HG02943 (cell line): ENCODE measurements at regions not wholly inside any gene's neighbourhood (a gene's known extent, or its start where the extent isn't known, plus 50 kb on each side); places are given as distances from the start of the nearest gene placed in this dataset.

Experiments used
- ATAC-seq: cut with Tn5 transposase; IDR thresholded peaks from one replicate; pipeline ENCODE4 v1.9.1; 2021; ENCODE audit warnings: mild to moderate bottlenecking, low read depth, moderate library complexity; ENCODE audit not compliant: unreplicated experiment

DNA sequence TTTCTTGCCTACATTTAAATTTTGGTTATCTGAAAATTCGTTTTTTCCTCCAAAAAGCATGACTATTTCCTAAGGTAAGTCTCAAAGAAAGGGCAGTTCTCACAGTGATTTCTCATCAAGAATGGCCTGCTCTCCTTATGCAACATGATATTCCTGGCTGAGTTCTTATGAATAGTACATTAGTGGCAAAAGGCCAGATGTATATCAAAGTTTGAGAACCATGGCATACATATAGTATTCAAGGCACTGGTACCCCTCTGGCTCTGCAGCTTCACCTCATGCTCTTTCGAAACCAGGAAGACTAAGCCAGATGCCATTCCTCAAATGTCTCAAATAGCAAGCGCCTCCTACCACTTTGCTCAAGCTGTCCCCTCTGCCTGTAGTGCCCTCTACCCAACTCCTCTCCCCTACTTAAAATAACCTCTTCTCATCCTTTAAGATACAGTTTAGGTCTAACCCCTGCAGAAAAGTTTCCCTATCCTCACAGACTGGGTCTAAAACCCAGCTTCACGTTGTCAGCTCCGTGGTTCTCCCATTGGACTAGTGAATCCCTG lies 280.3 kb downstream of the HACE1 start:
- no peak for ATAC-seq

DNA sequence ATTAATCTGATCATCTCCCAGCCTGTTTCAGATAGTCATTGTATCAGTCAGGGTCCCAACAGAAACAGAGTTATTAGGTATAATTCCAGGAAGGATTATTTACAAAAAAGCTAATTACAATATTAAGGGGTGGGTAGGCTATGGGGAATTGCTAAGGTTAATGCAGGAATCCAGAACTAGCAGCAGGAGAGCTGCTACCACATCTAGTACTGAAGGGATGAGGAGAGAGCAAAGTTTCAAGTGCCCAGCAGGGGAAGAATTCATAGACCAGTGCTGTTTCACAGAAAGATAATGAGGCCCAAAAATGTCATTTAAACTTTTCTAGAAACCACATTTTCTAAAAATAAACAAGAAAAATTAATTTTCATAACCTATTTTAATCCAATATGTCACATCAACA lies 284.2 kb downstream of the HACE1 start:
- ATAC-seq: no peak

DNA sequence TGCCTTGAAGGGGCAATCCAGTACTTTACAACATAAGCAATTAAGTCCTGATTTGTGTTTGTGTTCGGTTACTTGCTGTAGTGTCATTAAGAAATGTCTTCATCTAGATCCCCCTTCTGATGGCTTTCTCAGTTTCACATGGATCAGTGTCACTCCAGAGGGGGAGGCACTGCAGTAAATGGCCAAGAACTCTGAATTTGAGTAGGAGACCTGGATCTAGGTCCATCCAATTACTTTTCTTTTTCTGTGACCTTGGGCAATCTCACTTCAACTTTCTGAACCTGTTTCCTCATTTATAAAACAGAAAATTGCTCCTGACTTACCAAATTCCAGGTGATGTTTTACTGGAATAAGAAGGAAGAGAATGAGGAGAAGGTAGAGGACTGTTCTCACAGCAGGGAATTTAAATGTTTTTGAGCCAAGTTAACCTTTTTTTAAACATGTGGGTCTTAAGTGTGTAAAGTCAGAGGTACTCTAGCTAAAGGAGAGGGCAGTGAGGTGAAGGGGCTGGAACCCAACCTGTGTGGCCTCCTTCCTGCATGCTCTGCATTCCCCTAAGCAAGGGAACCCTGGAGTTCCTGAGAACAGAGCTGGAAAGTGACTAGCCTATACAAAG lies 285.5 kb downstream of the HACE1 start:
- ATAC-seq: no peak

DNA sequence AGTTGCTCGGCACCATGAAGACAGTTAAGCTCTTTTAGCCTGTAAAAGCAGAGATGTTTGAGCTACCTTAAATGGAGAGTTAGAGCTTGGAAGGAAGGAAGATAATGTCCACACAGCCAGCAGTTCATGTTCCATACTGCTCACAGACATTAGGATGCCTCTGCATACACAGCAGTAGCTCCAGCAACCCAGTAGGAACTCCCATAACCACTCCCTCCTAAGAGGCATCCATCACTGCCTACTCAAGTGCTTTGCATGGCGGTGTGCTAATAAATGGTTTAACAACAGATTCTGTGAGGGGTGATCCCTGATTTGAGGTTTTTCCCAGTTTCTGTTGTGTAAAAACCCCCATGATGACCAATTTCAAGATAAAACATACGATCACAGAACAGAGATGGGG lies 286.4 kb downstream of the HACE1 start:
- no peak for ATAC-seq

DNA sequence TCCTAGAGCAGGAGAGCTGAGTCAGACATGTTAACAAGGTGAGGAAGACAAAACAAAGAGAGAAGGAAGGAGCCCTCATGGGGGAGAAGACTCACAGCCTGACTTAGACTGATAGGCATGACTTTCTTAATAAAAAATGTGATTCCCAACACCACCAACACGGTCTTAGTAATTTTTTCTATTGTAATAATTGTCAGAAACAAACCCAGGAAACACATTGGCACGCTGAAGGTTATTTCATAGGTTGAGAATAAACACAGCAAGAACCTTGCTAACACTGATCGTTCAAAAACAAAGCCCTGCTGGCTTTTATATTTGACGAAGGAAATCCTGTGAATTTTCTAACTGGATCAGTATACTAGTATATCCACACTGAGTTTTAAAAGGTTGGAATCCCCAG lies 286.8 kb downstream of the HACE1 start:
- ATAC-seq: no peak

DNA sequence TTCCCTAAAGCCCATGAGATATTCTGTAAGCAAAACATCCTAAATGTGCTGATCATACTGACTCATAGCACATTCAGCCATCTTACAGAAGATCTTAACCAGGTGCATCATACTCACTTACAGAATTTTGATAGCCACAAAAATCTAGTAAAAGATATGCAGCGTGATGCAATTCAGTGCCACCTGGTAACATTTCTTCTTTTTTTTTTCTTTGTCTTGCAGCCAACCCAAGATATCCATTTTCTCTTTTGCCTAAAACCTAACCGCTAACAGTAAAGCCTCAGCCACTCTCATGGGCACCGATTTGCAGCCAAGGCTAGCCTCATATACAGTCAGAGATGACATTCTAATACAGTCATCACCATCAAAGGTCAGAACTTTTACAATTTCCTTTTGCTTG lies 293.3 kb downstream of the HACE1 start:
- ATAC-seq: no peak

DNA sequence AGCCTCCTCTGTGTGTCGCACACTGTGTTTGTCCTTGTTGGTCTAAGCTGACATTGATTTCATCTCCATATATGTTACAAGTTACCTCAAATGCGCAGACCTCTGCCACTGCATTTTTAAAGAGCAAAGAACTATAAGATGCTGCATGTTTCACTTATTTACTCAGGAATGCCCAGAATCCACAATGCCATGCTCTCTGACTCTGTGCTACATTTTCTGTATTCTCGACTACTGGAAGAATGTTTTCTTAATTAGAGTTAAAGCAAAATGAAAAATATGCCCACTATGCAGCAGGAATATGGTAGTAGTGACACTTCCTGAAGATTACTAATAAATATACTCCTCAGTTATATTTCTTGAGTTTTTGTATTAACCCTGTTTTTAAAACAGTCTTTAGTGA lies 296.4 kb downstream of the HACE1 start:
- ATAC-seq: no peak

DNA sequence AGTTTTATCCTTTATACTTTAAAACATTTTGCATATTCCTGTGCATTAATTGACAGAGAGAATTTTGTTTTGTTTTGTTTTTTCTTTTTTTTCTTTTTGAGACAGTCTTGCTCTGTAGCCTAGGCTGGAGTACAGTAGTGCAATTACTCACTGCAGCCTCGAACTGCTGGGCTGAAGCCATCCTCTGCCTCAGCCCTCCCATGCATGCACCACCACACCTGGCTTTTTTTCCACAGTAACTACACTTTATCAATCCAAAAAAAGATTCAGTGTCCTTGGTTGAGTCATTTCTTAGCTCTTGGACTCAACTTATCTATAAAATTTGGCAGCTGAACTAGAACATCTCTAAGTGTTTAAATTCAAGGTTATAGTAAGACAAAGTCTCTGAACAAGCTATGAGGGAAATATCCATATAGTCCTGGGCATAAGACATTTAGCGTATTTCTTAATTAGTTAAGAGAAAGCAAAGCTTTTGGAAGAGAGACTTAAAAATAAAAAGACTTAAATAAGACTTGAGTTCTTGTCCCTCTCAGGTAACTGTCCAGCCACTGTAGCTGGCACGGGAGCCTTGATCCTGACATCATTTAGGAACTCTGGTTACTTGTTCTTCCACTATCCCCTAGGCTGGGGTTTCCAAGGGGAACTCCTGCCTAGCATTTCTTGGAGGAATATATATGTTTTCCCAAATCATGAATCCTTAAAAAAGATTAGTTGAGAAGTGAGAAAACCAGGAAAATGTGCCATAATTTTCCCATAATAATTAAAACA lies 300.1 kb downstream of the HACE1 start:
- no peak for ATAC-seq

DNA sequence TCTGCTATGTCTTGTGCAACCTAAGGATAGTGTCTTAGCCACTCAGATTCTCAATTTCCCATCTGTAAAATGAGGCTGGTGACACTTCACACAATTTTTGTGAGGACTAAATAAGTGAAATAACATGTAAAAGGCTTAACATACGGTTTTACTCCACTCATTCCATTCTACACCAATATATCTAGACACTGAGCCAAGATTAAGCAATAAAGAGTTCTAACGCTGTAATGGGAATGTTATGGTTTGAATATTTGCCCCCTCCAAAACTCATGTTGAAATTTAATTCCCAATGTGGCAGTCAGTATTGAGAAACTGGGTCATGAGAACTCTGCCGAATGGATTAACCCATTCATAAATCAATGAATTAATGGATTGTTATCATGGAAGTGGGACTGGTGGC lies 301.0 kb downstream of the HACE1 start:
- no peak for ATAC-seq

DNA sequence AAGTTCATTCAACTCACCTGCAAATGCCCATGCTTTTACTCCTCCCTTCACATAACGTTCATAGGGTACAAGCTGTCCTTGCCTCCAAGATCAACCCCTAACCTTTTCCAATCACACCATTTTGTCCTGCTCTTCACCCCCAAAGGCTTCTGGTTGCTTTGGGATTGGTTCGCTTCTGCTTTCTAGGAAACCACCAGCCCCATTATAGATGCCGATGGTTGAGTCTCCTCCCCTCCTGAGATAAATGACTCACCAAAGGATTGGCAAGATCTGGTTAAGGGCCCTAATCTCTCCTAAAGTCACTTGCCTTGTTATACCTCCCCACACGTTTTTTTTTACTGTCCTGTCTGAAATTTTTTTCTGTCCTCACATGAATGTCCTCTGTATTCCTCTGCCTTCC lies 311.4 kb downstream of the HACE1 start:
- no peak for ATAC-seq

DNA sequence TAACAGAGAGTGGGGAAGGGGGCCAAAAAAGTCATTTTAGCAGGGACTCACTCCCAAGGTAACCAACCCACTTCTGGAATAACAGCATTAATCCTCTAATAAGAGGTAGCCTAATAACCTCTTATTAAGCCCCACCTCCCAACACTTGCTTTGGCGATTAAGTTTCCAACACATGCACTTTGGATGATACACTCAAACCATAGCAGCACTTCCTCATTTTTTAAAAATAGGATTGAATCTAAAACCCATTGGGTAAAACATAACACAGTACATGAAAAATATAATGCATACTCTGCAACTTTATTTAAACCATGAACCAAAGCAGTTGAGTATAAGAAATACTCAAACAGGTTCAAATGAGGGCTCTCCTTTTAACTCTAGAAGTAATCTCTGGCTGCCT lies 318.3 kb downstream of the HACE1 start:
- no peak for ATAC-seq

DNA sequence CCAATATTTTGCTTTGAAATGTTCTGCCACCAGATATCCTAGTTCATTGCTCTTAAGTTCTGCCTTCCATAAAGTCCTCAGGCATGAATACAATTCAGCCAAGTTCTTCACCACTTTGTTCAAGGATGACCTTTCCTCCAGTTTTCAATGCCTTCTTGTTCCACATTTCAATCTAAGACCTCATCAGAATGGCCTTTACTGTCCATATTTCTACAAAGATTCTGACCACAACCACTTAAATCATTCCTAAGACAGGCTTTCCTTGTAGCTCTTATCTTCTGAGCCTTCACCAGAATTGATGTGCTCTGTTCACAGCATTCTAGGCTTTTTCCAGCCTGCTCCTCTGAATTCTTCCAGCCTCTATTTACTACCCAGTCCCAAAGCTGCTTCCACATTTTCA lies 319.0 kb downstream of the HACE1 start:
- ATAC-seq: no peak

DNA sequence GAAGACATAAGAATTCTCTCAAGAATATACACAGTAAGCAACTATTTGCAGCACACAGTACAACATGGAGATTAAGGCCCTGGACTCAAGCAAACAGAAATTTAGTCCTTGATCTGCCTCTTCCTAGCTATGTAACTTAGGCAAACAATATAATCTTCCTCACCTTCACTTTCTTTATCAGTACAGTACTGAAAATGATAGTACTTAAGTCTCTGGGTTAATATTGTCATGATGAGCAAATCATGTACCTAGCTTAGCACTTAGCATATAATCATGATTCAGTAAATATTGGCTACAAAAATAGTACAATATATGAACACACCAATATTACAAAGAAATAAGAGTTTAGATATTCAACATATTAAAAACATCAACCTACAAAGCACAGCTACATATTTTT lies 320.5 kb downstream of the HACE1 start:
- ATAC-seq: no peak

DNA sequence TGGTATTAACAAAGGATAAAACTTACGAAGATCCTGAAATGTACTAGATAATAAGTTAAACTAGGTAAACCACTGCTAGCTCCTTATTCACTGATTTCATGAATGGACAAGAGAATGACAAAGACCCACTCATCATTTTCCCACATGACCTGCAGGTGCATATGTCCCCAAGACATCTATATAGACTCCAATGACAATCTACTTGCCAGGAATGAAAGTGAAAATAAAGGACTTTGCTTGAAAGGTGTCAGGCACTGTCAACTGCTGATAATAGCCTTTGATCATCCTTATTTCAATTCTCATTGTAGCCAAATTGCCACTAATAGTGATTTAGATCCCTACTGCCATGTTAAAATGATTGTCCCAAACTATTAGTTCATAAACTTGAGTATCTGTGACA lies 321.8 kb downstream of the HACE1 start:
- no peak for ATAC-seq

DNA sequence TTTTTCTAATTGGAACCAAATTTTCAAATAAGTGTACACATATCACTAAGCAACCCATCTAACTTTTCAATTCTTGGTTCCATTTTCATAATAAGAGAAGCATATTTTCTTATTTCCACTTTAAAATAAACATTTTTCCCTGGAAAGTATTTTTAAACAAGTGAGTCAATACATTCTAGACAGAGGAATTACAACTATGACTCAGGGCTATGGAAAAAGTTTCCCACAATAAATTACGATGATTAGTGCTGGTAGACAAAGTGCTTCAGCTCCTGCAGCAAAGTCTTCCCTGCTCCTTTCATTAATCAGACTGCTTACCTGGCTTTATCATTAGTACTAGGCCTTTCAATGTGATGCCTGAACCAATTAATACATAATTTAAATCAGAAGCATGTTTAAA lies 322.5 kb downstream of the HACE1 start:
- no peak for ATAC-seq

DNA sequence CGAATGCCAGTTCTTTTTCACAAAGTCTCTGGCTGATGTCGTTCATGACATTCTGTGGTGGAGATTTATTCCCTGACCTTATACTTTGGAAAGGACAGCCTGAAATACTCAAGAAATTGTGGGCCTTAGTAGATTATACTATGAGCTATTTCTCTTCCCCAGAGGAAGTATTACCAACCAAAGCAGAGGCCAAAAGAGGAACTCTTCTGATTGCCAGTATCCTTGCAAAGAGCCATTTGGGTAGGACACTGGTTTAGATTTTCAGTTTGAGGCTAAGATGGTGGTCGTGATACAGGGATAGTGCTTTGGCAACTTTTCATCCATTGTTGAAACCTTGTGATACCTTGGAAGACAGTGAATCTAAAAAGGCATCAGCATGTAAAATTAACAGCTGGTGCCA lies 327.3 kb downstream of the HACE1 start:
- no peak for ATAC-seq

DNA sequence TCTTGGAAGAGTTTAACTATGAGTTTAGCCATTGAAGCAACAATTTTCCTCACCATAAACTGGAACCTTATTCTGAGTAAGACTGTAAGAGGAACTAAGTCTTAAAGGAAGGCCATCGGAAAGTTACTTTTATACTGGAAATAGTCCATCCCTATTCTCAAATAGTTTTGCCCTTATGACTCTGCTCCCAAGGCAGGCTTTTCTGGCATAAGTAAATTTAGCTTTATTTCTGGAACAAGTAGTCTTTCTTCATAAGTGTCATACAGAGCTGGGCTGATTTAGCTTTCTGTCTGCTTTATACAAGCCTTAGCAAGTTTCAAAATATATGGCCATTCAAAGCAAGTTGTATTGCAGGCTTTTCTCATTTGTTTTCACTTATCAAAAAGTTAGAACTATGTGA lies 328.1 kb downstream of the HACE1 start:
- ATAC-seq: no peak

DNA sequence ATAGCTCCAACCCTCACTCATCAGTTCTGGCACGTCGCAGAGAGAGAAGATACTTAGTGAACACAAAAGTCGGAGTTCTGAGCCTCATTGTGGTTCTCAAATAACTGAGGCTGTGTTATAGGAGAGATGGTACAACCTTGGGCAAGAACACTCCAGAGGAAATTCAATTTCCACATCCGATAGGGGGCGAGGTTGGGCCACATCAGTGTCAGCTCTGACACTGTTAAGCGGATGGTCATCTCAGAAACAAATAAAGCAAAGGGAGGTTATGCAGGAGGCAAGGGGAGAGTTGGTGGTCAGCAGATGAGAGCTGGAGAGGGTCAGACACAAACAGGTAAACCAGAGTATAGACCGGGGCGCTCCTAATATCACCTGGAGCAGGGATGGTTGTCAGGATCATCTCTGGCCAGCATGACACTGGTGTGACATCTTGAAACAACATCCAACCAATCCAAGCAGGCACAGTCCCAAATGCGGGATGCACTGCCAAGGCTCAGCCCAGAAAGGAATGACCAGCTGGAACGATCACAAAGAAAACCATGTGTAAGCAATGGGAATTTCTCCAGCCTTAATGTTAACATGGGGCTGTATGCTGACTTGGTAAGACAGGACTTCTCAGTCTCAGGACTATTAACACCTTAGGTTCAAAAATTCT lies 331.8 kb downstream of the HACE1 start:
- ATAC-seq: no peak

DNA sequence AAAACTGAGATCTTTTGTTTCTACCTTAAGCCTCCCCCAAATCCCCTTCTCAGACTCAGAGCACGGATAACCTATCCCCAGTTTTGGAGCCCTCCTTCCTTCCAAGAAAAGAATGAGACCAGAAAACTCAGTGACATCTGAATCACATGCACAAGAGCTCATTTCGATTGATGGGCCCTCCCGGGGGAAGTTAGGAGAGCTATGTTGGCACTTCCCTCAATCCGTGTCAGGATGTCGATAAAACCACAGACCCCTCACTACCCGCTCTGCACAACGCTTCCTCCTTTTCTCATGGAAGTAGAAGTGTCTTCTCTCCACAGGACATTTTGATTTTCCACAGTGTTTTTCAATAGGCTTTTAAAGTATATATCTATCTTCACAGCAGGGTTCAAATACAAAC lies 332.4 kb downstream of the HACE1 start:
- ATAC-seq: no peak

DNA sequence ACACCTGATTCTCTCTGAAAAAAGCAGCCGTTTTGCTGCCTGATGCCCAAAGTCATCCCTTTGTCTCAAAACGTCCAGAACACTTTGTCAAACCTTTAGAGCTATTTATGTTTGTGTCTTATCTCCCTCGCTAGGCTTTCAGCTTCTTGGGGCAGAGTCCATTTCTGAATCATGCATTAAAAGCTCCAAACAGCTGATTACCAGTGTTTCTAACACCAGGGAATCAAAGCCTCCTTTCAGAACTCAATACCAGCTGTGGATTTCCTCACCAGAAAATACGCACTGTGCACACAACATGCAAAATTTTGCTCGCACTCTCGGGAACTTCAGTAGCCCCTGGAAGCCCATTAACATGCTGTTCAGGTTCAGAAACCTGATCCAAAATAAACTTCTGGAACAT lies 333.3 kb downstream of the HACE1 start:
- ATAC-seq: no peak

DNA sequence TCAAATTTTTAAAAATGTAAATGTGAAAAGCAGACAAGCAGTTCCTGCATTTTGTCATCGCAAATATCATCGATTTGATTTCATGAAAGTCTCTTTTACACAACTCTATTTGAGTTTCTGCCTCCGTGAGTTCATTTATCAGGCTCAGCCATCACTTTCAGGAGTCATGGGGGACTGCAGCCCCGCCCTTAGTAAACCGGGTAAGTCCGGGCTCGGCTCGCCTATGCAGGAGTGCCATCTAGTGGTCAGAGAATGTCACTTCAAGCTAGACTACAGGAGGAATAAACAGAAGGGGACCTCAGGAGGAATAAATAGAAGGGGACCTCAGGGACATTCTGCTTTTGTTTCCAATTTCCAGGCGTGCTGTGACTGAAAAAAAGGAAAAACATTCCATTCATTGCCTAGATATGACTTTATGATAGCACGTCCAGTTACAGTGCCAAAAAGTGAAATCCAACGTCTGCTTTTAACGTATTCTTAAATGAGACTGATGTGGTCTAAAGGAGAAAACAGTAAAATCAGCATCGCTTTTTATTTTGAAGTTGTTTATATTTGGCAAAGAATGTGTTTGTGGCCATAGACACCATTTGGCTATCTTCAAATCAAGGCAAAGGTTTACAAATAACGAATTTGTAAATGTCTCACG lies 333.9 kb downstream of the HACE1 start:
- ATAC-seq: peak; percentile 99
